Endothelial cell of umbilical vein (primary cell): ENCODE measurements at regions not wholly inside any gene's neighbourhood (a gene's known extent, or its start where the extent isn't known, plus 50 kb on each side); places are given as distances from the start of the nearest gene placed in this dataset.

Source experiments
- BruUV-seq: library from RNA; stranded (reverse); fragments of 400-500 nt; replicated peaks from 2 replicates; lab custom pipeline; 2021; lab: Mats Ljungman, UMichigan
- CTCF ChIA-PET: fragments of 300-600, 350-600 bp; sonication (Branson Sonifier 250); formaldehyde crosslinking; loops from one replicate; lab custom pipeline; 2021; ENCODE audit warnings: antibody characterized with exemption, inconsistent platforms; lab: Charles Lee
- POLR2A ChIA-PET: fragments of 300-600, 350-600 bp; sonication (Branson Sonifier 250); formaldehyde crosslinking; loops from one replicate; lab custom pipeline; 2021; ENCODE audit warnings: antibody characterized with exemption, inconsistent platforms; lab: Charles Lee
- DNase-seq: peaks from one replicate; pipeline ENCODE4 v3.0.0-alpha.2; 2011; ENCODE audit warnings: low read depth, low spot score
- FAIRE-seq: peaks from 2 replicates; lab custom pipeline; 2011; peaks lifted over from hg19 to GRCh38; lab: Jason Lieb, UNC
- H2AFZ ChIP-seq: 2 replicates; pipeline ENCODE4 v1.6.0; 2012; ENCODE audit warnings: low read depth, low read length, control low read depth, inconsistent platforms
- H3K27ac ChIP-seq: 2 replicates; pipeline ENCODE4 v1.5.1; 2011; ENCODE audit warnings: low read depth, mild to moderate bottlenecking, control low read depth, low read length, moderate library complexity; ENCODE audit not compliant: insufficient read depth
- H3K27me3 ChIP-seq, 2 experiments: 2 replicates each; pipeline versions ENCODE4 v1.6.0 to v1.6.1; 2011; ENCODE audit warnings: low read length in 2 of 2, mixed read lengths in 1 of 2; ENCODE audit not compliant: control insufficient read depth in 2 of 2, insufficient read depth in 2 of 2
- H3K36me3 ChIP-seq, 2 experiments: 2 replicates in 1 of 2; 3 replicates in 1 of 2; pipeline ENCODE4 v1.5.1; 2011; ENCODE audit warnings: low read length in 2 of 2, mild to moderate bottlenecking in 1 of 2, moderate library complexity in 1 of 2; ENCODE audit not compliant: control insufficient read depth in 2 of 2, insufficient read depth in 2 of 2; ENCODE audit errors: extremely low read depth in 1 of 2
- H3K4me1 ChIP-seq: 3 replicates; pipeline ENCODE4 v1.5.1; 2011; ENCODE audit warnings: mild to moderate bottlenecking, low read length; ENCODE audit not compliant: control insufficient read depth, insufficient read depth; ENCODE audit errors: extremely low read depth
- H3K4me2 ChIP-seq: 2 replicates; pipeline ENCODE4 v1.6.1; 2011; ENCODE audit warnings: low read length, control low read depth, mixed read lengths; ENCODE audit not compliant: insufficient read depth
- H3K4me3 ChIP-seq, 3 experiments: fragments of 200-600 bp in 1 of 3; sonication (generic), shearing (Covaris generic) in 1 of 3; replicated peaks in 1 of 3; 2 replicates each; pipeline ENCODE4 v1.5.1; 2011 to 2016; ENCODE audit warnings: control low read depth in 3 of 3, low read length in 3 of 3, mild to moderate bottlenecking in 2 of 3, inconsistent platforms in 1 of 3, low read depth in 1 of 3, moderate library complexity in 1 of 3; ENCODE audit not compliant: insufficient read depth in 1 of 3
- H3K79me2 ChIP-seq: 2 replicates; pipeline ENCODE4 v1.6.0; 2012; ENCODE audit warnings: low read length, inconsistent platforms; ENCODE audit not compliant: control insufficient read depth, insufficient read depth
- H3K9ac ChIP-seq: replicated peaks from 2 replicates; pipeline ENCODE3; 2011; ENCODE audit warnings: low read length, control low read depth; ENCODE audit not compliant: insufficient read depth; ENCODE audit errors: extremely low read depth
- H3K9me1 ChIP-seq: replicated peaks from 3 replicates; pipeline ENCODE4 v1.6.0; 2011; ENCODE audit warnings: mild to moderate bottlenecking, low read length; ENCODE audit not compliant: control insufficient read depth, insufficient read depth; ENCODE audit errors: extremely low read depth
- H3K9me3 ChIP-seq: replicated peaks from 2 replicates; pipeline ENCODE4 v1.5.1; 2012; ENCODE audit warnings: low read length, inconsistent platforms; ENCODE audit not compliant: control insufficient read depth, insufficient read depth
- H4K20me1 ChIP-seq: replicated peaks from 2 replicates; pipeline ENCODE3; 2011; ENCODE audit warnings: mild to moderate bottlenecking, low read length; ENCODE audit not compliant: control insufficient read depth, insufficient read depth; ENCODE audit errors: extremely low read depth
- CTCF ChIP-seq, 2 donors: IDR thresholded peaks; 1 replicate in 1 of 2; 2 replicates in 1 of 2; pipeline ENCODE4 v1.5.1; 2011; ENCODE audit warnings: low read length in 2 of 2, mild to moderate bottlenecking in 2 of 2, moderate library complexity in 2 of 2, control low read depth in 1 of 2, inconsistent platforms in 1 of 2, low read depth in 1 of 2; ENCODE audit not compliant: insufficient read depth in 1 of 2; ENCODE audit errors: extremely low read depth in 1 of 2
- EZH2 ChIP-seq: IDR thresholded peaks from 2 replicates; pipeline ENCODE4 v1.6.1; 2012; ENCODE audit warnings: borderline replicate concordance, low read depth, mild to moderate bottlenecking, moderate library complexity, low read length, inconsistent platforms; ENCODE audit not compliant: severe bottlenecking
- FOS ChIP-seq: IDR thresholded peaks from 2 replicates; pipeline ENCODE4 v1.6.1; 2011; ENCODE audit warnings: mild to moderate bottlenecking, low read length, moderate library complexity, borderline replicate concordance; ENCODE audit not compliant: insufficient read depth
- GATA2 ChIP-seq: IDR thresholded peaks from 2 replicates; pipeline ENCODE4 v1.7.0; 2011; ENCODE audit warnings: low read depth, mild to moderate bottlenecking, moderate library complexity, mixed read lengths, low read length; ENCODE audit not compliant: insufficient read length, insufficient read depth
- JUN ChIP-seq: IDR thresholded peaks from 2 replicates; pipeline ENCODE4 v1.6.1; 2011; ENCODE audit warnings: borderline replicate concordance, low read depth; ENCODE audit not compliant: insufficient read length, insufficient read depth
- MAX ChIP-seq: IDR thresholded peaks from 2 replicates; pipeline ENCODE4 v1.6.1; 2011; ENCODE audit not compliant: insufficient read depth, insufficient read length
- MYC ChIP-seq: IDR thresholded peaks from one replicate; pipeline ENCODE4 v1.6.1; 2011; ENCODE audit warnings: mild to moderate bottlenecking, low read depth, low read length
- POLR2A ChIP-seq: IDR thresholded peaks from 2 replicates; pipeline ENCODE4 v1.6.1; 2012; ENCODE audit warnings: low read depth, mild to moderate bottlenecking, control low read depth, low read length
- POLR2AphosphoS5 ChIP-seq: IDR thresholded peaks from 2 replicates; pipeline ENCODE4 v1.6.1; 2012; ENCODE audit warnings: low read depth, mild to moderate bottlenecking, control low read depth, low read length, moderate library complexity; ENCODE audit not compliant: insufficient read depth
- dilution Hi-C: fragments of 300-500 bp; cut with MboI; formaldehyde crosslinking; loops from one replicate; pipeline ENCODE4 v1.15.0; 2019; ENCODE audit warnings: low sequenced_read_pairs; ENCODE audit not compliant: extremely low pct_ligation_motif_present
- intact Hi-C: fragments of 100-400 bp; cut with micrococcal nuclease; formaldehyde crosslinking; loops from one replicate; pipeline ENCODE4 v1.10.0; 2022

- POLR2A ChIA-PET, result no interaction called here
- H3K9me3 ChIP-seq, result no peaks in the 10 kb centered on the region
- no peak for FAIRE-seq
- H3K4me2 ChIP-seq, result no peak overlapping the region
- H3K27me3 ChIP-seq, result no peaks in the 10 kb centered on the region
- intact Hi-C loops (no loop called here), dilution Hi-C loops (loop anchor here (10.0 kb wide), 1 partner anchor 61 kb away; no protein-coding TSS in a partner anchor)
- no peak overlapping the region for H3K4me3 ChIP-seq
- TF ChIP-seq POLR2AphosphoS5 (no peak), FOS (no peak), EZH2 (no peak), CTCF (IDR thresholded peaks at IDR 0.05; ENCODE audit: extremely low read depth in 1 of 2, insufficient read depth in 1 of 2, low read depth in 1 of 2, low read length in 2 of 2) (no peak), GATA2 (no peak), POLR2A (no peak), JUN (no peak), MAX (no peak), MYC (no peak)
- H2AFZ ChIP-seq, result no peak overlapping the region
- BruUV-seq, result no TSS peak
- CTCF ChIA-PET, result interaction anchor here (0.8 to 1.1 kb wide), 2 partner anchors 157 to 173 kb away, joined by 3 read pairs; no protein-coding TSS in a partner anchor
- H3K9me1 ChIP-seq, result no peaks in the 10 kb centered on the region
- H3K27ac ChIP-seq, result no peak overlapping the region
- no peak overlapping the region for H3K9ac ChIP-seq
- H3K36me3 ChIP-seq, result no peaks in the 10 kb centered on the region
- H3K79me2 ChIP-seq, result no peaks in the 10 kb centered on the region
- no peak for DNase-seq
- H3K4me1 ChIP-seq, result no peaks in the 10 kb centered on the region
- no peaks in the 10 kb centered on the region for H4K20me1 ChIP-seq
Measured at GRCh38 chr9:89775641-89776040, 170.8 kb downstream of the GADD45G start.
